T47D (cell line): ENCODE measurements at regions not wholly inside any gene's neighbourhood (a gene's known extent, or its start where the extent isn't known, plus 50 kb on each side); places are given as distances from the start of the nearest gene placed in this dataset.

Experiments used
- DNase-seq, 2 experiments: peaks; one replicate each; pipeline versions ENCODE4 v3.0.0 to v3.0.0-alpha.2; 2011 to 2012; ENCODE audit warnings: low read depth in 1 of 2, low spot score in 1 of 2
- JUND ChIP-seq: IDR thresholded peaks from 2 replicates; pipeline ENCODE4 v1.6.1; 2012; ENCODE audit warnings: low read depth
- in situ Hi-C: cut with HindIII; loops from 2 replicates; pipeline ENCODE4 v1.10.0; 2016; ENCODE audit warnings: low sequenced_read_pairs, low pct_unique_long_range_greater_than_20kb

GRCh38 chr9:99282406-99282805 is 60.3 kb downstream of the SEC61B start:
- no peak for DNase-seq
- TF ChIP-seq JUND = no peak
- in situ Hi-C loops = no loop called here

- in situ Hi-C loops = no loop called here
- no peak for DNase-seq
- TF ChIP-seq JUND = no peak
Observed at GRCh38 chr9:99285965-99286364, 63.9 kb downstream of the SEC61B start.

GRCh38 chr9:99286536-99286935 is 64.5 kb downstream of the SEC61B start:
- no peak for DNase-seq
- TF ChIP-seq JUND = no peak

GRCh38 chr9:99287641-99288040 is 65.6 kb downstream of the SEC61B start:
- in situ Hi-C loops = no loop called here
- no peak for DNase-seq
- TF ChIP-seq JUND = no peak

More at GRCh38 chr9:99286536-99286935, 64.5 kb downstream of the SEC61B start:
- in situ Hi-C loops = no loop called here

GRCh38 chr9:99288830-99289229 is 66.7 kb downstream of the SEC61B start:
- no peak for TF ChIP-seq JUND
- in situ Hi-C loops = no loop called here
- DNase-seq = no peak

GRCh38 chr9:99294850-99295461 is 72.9 kb downstream of the SEC61B start:
- DNase-seq = peak in 1 of 2 experiments; percentile 7
- in situ Hi-C loops = no loop called here
- no peak for TF ChIP-seq JUND

GRCh38 chr9:99296291-99296951 is 74.3 kb downstream of the SEC61B start:
- no peak for TF ChIP-seq JUND
- DNase-seq = no peak
- in situ Hi-C loops = no loop called here

GRCh38 chr9:99298614-99299013 is 76.5 kb downstream of the SEC61B start:
- in situ Hi-C loops = no loop called here
- TF ChIP-seq JUND = no peak
- peak in 1 of 2 experiments; percentile 7 for DNase-seq

- in situ Hi-C loops = no loop called here
- peak; percentile 19 to 29 for DNase-seq
- no peak for TF ChIP-seq JUND
Observed at GRCh38 chr9:99299211-99300102, 77.4 kb downstream of the SEC61B start.

- in situ Hi-C loops = no loop called here
- TF ChIP-seq JUND = no peak
- DNase-seq = no peak
Observed at GRCh38 chr9:99300103-99300439, 78.0 kb downstream of the SEC61B start.

GRCh38 chr9:99300603-99301002 is 78.5 kb downstream of the SEC61B start:
- TF ChIP-seq JUND = no peak
- DNase-seq = no peak
- in situ Hi-C loops = no loop called here

GRCh38 chr9:99303177-99303576 is 81.1 kb downstream of the SEC61B start:
- in situ Hi-C loops = no loop called here
- no peak for DNase-seq
- no peak for TF ChIP-seq JUND

- no peak for DNase-seq
- in situ Hi-C loops = no loop called here
Observed at GRCh38 chr9:99305124-99305523, 83.0 kb downstream of the SEC61B start.

More at GRCh38 chr9:99305124-99305523, 83.0 kb downstream of the SEC61B start:
- no peak for TF ChIP-seq JUND
